ENCODE measurements at regions not wholly inside any gene's neighbourhood (a gene's known extent, or its start where the extent isn't known, plus 50 kb on each side); places are given as distances from the start of the nearest gene placed in this dataset.

GRCh38 chr4:55237839-55238238 lies 108.2 kb upstream of the SRD5A3 start:
- 6% methylated on average over 2 of the region's 2 CpGs for WGBS (ENCODE audit: missing lambda C conversion rate)
- ChIA-PET POLR2A (no interaction called here), CTCF (no interaction called here)
- Histone ChIP-seq H3K27ac (no peak overlapping the region), H3K4me2 (no peak overlapping the region), H3K9me3 (no peaks in the 10 kb centered on the region), H3K4me3 (no peak overlapping the region), H3K4me1 (no peaks in the 10 kb centered on the region)
- FAIRE-seq, result no peak
- TF ChIP-seq TFCP2L1 (CRISPR knock-in tag; IDR thresholded peaks at IDR 0.05), result no peak
- no peak for TF ChIP-seq CTCF (IDR thresholded peaks at IDR 0.05)
- TF ChIP-seq NFE2L2 (conservative IDR thresholded peaks at IDR 0.05; ENCODE audit: low read length), result no peak
- TF ChIP-seq RFX5 (IDR thresholded peaks at IDR 0.05), result no peak
- no peak for TF ChIP-seq HEYL (CRISPR knock-in tag; IDR thresholded peaks at IDR 0.05)
- no peak for TF ChIP-seq FOXS1 (CRISPR knock-in tag; IDR thresholded peaks at IDR 0.05)
- no peak for TF ChIP-seq ZSCAN20 (CRISPR knock-in tag; IDR thresholded peaks at IDR 0.05)
- no peak for TF ChIP-seq MAFK (IDR thresholded peaks at IDR 0.05; ENCODE audit: partially characterized antibody)
- TF ChIP-seq RNF2 (IDR thresholded peaks at IDR 0.05; ENCODE audit: borderline replicate concordance, low read depth), result no peak
- no peak for TF ChIP-seq BCL3 (IDR thresholded peaks at IDR 0.05)
- DNase-seq (ENCODE audit: low read depth in 1 of 2, low spot score in 1 of 2), result no peak
- ATAC-seq, result no peak

- no peak overlapping the region for H3K4me2 ChIP-seq
- no peak overlapping the region for H3K4me3 ChIP-seq
- ATAC-seq (no peak), DNase-seq (ENCODE audit: low read depth in 1 of 2, low spot score in 1 of 2) (no peak), FAIRE-seq (no peak)
- no peak overlapping the region for H3K27ac ChIP-seq
- no peaks in the 10 kb centered on the region for H3K4me1 ChIP-seq
- 0% methylated on average over 2 of the region's 2 CpGs for WGBS (ENCODE audit: missing lambda C conversion rate)
- TF ChIP-seq HMGXB4 (CRISPR knock-in tag; IDR thresholded peaks at IDR 0.05; ENCODE audit: borderline replicate concordance) (no peak), MAFK (IDR thresholded peaks at IDR 0.05; ENCODE audit: partially characterized antibody) (no peak), JUNB (IDR thresholded peaks at IDR 0.05) (no peak), TFCP2L1 (CRISPR knock-in tag; IDR thresholded peaks at IDR 0.05) (no peak), CTCF (IDR thresholded peaks at IDR 0.05) (no peak), FOSL2 (IDR thresholded peaks at IDR 0.05) (no peak), FOSL2 (CRISPR knock-in tag; IDR thresholded peaks at IDR 0.05) (no peak), E2F6 (IDR thresholded peaks at IDR 0.05; ENCODE audit: borderline replicate concordance, low read depth) (no peak), RARB (CRISPR knock-in tag; IDR thresholded peaks at IDR 0.05) (no peak), RFX5 (IDR thresholded peaks at IDR 0.05) (no peak), HES2 (IDR thresholded peaks at IDR 0.05) (no peak), ELK1 (IDR thresholded peaks at IDR 0.05; ENCODE audit: low read depth, low read length) (no peak)
- no peaks in the 10 kb centered on the region for H3K9me3 ChIP-seq
- POLR2A ChIA-PET, result no interaction called here
- CTCF ChIA-PET, result no interaction called here
These were observed 107.6 kb upstream of the SRD5A3 start for GRCh38 chr4:55238407-55238806.

Data from A549 (cell line).